ENCODE measurements at regions not wholly inside any gene's neighbourhood (a gene's known extent, or its start where the extent isn't known, plus 50 kb on each side); places are given as distances from the start of the nearest gene placed in this dataset.

GRCh38 chr3:130820976-130821375 is 72.9 kb upstream of the ATP2C1 start:
- TF ChIP-seq REST (IDR thresholded peaks at IDR 0.05; ENCODE audit: insufficient read depth in 1 of 2, low read depth in 2 of 2, low read length in 1 of 2) (no peak), CTCF (IDR thresholded peaks at IDR 0.05) (no peak), POLR2AphosphoS5 (IDR thresholded peaks at IDR 0.05; ENCODE audit: low read depth, low read length) (no peak)

Data from Panc1 (cell line).